ENCODE measurements at regions not wholly inside any gene's neighbourhood (a gene's known extent, or its start where the extent isn't known, plus 50 kb on each side); places are given as distances from the start of the nearest gene placed in this dataset.

DNA sequence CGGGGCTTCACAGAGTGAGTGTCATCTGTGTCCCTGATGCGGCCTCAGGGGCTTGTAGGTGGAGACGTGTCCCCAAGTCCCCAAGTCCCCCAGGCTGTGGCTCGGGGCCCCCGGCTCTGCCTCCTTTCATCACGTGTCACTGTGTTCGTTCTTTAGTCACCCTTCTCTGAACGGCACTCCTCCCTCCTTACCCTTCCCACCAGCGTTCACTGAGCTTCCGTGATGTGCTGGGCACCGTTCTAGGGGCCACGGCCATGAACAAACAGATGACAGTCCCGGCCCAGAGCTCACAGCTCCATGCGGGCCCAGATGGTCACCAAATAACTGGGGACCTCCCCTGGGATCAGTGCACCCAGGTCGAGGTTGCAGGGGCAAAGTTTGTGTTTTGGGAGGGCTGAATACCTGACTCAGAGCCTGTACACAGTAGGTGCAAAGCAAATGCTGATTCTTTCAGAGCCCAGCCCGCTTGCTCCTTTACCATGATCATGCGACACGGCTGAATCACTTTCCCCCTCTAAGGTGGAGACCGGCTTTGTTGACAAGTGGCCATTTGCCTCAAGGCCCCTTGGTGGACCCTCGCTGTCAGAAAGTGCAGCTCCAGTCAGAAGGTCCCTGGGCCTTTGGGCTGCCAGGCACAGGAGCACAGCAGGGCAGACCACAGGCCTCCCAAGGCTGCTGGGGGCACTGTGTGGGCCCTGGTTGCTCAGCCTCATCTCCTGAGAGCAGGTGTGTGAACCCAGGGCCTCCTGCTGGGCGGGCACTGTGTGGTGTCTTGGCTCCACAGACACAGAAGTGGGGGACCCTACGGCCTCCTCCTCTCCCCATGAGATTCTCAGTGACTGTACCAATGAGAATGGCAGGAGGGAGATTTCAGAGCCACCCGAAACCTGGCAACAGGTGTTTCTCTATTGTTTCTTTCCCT lies 592.5 kb downstream of the PTPRU start:
- peak in 1 of 3 donors; percentile 10 for DNase-seq
- TF ChIP-seq, protein P1, sequence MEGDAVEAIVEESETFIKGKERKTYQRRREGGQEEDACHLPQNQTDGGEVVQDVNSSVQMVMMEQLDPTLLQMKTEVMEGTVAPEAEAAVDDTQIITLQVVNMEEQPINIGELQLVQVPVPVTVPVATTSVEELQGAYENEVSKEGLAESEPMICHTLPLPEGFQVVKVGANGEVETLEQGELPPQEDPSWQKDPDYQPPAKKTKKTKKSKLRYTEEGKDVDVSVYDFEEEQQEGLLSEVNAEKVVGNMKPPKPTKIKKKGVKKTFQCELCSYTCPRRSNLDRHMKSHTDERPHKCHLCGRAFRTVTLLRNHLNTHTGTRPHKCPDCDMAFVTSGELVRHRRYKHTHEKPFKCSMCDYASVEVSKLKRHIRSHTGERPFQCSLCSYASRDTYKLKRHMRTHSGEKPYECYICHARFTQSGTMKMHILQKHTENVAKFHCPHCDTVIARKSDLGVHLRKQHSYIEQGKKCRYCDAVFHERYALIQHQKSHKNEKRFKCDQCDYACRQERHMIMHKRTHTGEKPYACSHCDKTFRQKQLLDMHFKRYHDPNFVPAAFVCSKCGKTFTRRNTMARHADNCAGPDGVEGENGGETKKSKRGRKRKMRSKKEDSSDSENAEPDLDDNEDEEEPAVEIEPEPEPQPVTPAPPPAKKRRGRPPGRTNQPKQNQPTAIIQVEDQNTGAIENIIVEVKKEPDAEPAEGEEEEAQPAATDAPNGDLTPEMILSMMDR (IDR thresholded peaks at IDR 0.05; ENCODE audit: control extremely low read depth, extremely low read depth), result no peak
- Histone ChIP-seq H3K4me1 (ENCODE audit: control insufficient read depth in 5 of 5, insufficient read depth in 5 of 5, low read length in 5 of 5) (no peaks in the 10 kb centered on the region), H3K27ac (ENCODE audit: low read depth in 1 of 2, low read length in 1 of 2) (no peak overlapping the region), H3K36me3 (ENCODE audit: control insufficient read depth in 4 of 4, insufficient read depth in 4 of 4, low read length in 4 of 4) (no peaks in the 10 kb centered on the region), H3K4me3 (no peak overlapping the region), H3K9me3 (ENCODE audit: control insufficient read depth in 4 of 4, insufficient read depth in 3 of 4, low read length in 3 of 4) (peaks cover 0 to 3% (median 0%) of the 10 kb centered on the region in 4 donors), H3K27me3 (ENCODE audit: control insufficient read depth in 3 of 3, insufficient read depth in 3 of 3, low read length in 2 of 3) (no peaks in the 10 kb centered on the region), H3K9ac (ENCODE audit: insufficient read depth in 1 of 2, low read length in 2 of 2) (no peak overlapping the region)
- WGBS, 2 donors, result 72 to 86% methylated on average over 23 of the region's 23 CpGs
- no peak for ATAC-seq (ENCODE audit: insufficient read depth, low FRiP score)

DNA sequence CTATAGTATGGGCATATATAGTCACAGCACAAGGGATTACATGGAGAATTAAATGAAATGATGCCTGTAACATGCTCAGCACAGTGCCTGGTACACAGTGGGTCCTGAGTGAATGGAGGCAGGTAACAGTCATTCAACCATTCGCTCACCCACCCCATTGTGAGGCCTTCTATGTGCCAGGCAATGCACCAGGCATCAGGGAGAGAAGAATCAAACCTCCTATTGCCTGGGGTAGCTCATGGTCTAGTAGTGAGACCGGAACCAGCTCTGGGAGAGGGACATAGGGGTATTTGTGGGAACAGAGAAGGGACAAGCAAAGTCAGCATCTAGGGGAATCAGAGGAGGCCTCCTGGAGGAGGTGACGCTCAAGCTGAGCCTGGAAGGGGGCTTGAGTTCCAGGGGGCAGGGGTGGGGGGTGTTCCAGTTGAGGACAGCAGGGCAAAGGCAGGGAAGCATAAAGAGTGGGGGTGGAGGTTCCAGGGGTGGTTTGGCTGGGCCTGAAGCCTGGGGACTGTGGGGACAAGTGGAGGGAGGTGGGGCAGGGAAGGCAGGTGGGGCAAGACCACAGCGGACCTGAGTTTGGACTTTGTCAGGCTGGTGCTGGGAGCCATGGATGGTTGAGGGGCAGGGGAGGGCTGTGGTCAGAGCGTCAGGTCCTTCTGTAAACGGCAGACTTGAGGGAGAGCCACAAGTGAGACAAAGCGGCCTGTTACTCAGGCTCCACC lies 591.6 kb downstream of the PTPRU start:
- Histone ChIP-seq H3K9ac (ENCODE audit: insufficient read depth in 1 of 2, low read length in 2 of 2) (no peak overlapping the region), H3K27ac (ENCODE audit: low read depth in 1 of 2, low read length in 1 of 2) (no peak overlapping the region), H3K27me3 (ENCODE audit: control insufficient read depth in 3 of 3, insufficient read depth in 3 of 3, low read length in 2 of 3) (no peaks in the 10 kb centered on the region), H3K4me3 (no peak overlapping the region), H3K36me3 (ENCODE audit: control insufficient read depth in 4 of 4, insufficient read depth in 4 of 4, low read length in 4 of 4) (no peaks in the 10 kb centered on the region), H3K9me3 (ENCODE audit: control insufficient read depth in 4 of 4, insufficient read depth in 3 of 4, low read length in 3 of 4) (peaks cover 0 to 3% (median 0%) of the 10 kb centered on the region in 4 donors), H3K4me1 (ENCODE audit: control insufficient read depth in 5 of 5, insufficient read depth in 5 of 5, low read length in 5 of 5) (no peaks in the 10 kb centered on the region)
- DNase-seq, result no peak
- ATAC-seq (ENCODE audit: insufficient read depth, low FRiP score), result no peak
- TF ChIP-seq, protein P1 (IDR thresholded peaks at IDR 0.05; ENCODE audit: control extremely low read depth, extremely low read depth), result no peak
- WGBS, 2 donors, result 73 to 86% methylated on average over 7 of the region's 7 CpGs

DNA sequence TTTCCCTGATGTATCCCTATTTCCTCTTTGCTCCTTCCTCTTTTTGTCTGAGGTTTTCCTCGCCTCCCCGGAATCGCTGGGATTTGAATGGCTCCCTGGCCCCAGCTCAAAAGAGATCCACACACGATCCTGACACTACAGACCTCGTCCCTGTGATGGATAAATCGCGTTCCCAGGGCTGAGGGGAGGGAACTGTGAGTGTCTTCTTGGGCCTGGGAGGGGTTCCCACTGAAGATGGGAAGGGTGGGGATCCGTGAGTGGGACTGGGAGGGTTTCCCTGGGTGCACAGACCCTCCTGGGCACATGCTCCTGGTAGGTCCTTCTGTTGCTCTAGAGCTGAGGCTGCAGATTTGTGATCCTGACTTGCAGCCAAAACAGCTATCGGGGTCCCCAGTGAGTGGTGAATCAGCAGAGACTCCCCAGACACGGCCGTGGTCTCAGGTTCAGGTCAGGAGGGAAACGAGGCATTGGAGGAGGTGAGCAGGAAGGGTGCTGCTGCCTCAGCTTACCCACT lies 591.0 kb downstream of the PTPRU start:
- H3K4me3 ChIP-seq, result no peak overlapping the region
- TF ChIP-seq, protein P1 (IDR thresholded peaks at IDR 0.05; ENCODE audit: control extremely low read depth, extremely low read depth), result no peak
- no peak overlapping the region for H3K9ac ChIP-seq (ENCODE audit: insufficient read depth in 1 of 2, low read length in 2 of 2)
- no peaks in the 10 kb centered on the region for H3K4me1 ChIP-seq (ENCODE audit: control insufficient read depth in 5 of 5, insufficient read depth in 5 of 5, low read length in 5 of 5)
- H3K27me3 ChIP-seq (ENCODE audit: control insufficient read depth in 3 of 3, insufficient read depth in 3 of 3, low read length in 2 of 3), result no peaks in the 10 kb centered on the region
- no peak overlapping the region for H3K27ac ChIP-seq (ENCODE audit: low read depth in 1 of 2, low read length in 1 of 2)
- peaks cover 0 to 3% (median 0%) of the 10 kb centered on the region in 4 donors for H3K9me3 ChIP-seq (ENCODE audit: control insufficient read depth in 4 of 4, insufficient read depth in 3 of 4, low read length in 3 of 4)
- no peaks in the 10 kb centered on the region for H3K36me3 ChIP-seq (ENCODE audit: control insufficient read depth in 4 of 4, insufficient read depth in 4 of 4, low read length in 4 of 4)
- no peak for ATAC-seq (ENCODE audit: insufficient read depth, low FRiP score)
- DNase-seq, result peak in 1 of 3 donors; percentile 10
- 60 to 61% methylated on average over 12 of the region's 12 CpGs for WGBS, 2 donors
